ENCODE measurements at regions not wholly inside any gene's neighbourhood (a gene's known extent, or its start where the extent isn't known, plus 50 kb on each side); places are given as distances from the start of the nearest gene placed in this dataset.

- TF ChIP-seq CTCF (IDR thresholded peaks at IDR 0.05) = no peak
- TF ChIP-seq POLR2AphosphoS5 (IDR thresholded peaks at IDR 0.05) = no peak
- TF ChIP-seq EP300 (IDR thresholded peaks at IDR 0.05) = no peak
These were observed 695.5 kb upstream of the SEMA3D start for GRCh38 chr7:85882335-85882734.
